ENCODE measurements at regions not wholly inside any gene's neighbourhood (a gene's known extent, or its start where the extent isn't known, plus 50 kb on each side); places are given as distances from the start of the nearest gene placed in this dataset.
"Not testable (repeated sequence)": the region's sequence is repeated elsewhere in the genome, so short reads cannot be mapped to it uniquely, and the experiment has no call there.

- no peak for DNase-seq (ENCODE audit: extremely low spot score)
- POLR2A ChIA-PET: no interaction called here
- CTCF ChIA-PET: interaction anchor here (2.8 kb wide), 1 partner anchor 1462 kb away, joined by 23 read pairs; the partner anchor contains the start of gene BDNF
- TF ChIP-seq, protein P1, sequence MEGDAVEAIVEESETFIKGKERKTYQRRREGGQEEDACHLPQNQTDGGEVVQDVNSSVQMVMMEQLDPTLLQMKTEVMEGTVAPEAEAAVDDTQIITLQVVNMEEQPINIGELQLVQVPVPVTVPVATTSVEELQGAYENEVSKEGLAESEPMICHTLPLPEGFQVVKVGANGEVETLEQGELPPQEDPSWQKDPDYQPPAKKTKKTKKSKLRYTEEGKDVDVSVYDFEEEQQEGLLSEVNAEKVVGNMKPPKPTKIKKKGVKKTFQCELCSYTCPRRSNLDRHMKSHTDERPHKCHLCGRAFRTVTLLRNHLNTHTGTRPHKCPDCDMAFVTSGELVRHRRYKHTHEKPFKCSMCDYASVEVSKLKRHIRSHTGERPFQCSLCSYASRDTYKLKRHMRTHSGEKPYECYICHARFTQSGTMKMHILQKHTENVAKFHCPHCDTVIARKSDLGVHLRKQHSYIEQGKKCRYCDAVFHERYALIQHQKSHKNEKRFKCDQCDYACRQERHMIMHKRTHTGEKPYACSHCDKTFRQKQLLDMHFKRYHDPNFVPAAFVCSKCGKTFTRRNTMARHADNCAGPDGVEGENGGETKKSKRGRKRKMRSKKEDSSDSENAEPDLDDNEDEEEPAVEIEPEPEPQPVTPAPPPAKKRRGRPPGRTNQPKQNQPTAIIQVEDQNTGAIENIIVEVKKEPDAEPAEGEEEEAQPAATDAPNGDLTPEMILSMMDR (IDR thresholded peaks at IDR 0.05; ENCODE audit: control extremely low read depth, extremely low read depth, low read depth, missing control alignments): no peak
Measured at GRCh38 chr11:29161191-29161590, 855.6 kb downstream of the KCNA4 start.

DNA sequence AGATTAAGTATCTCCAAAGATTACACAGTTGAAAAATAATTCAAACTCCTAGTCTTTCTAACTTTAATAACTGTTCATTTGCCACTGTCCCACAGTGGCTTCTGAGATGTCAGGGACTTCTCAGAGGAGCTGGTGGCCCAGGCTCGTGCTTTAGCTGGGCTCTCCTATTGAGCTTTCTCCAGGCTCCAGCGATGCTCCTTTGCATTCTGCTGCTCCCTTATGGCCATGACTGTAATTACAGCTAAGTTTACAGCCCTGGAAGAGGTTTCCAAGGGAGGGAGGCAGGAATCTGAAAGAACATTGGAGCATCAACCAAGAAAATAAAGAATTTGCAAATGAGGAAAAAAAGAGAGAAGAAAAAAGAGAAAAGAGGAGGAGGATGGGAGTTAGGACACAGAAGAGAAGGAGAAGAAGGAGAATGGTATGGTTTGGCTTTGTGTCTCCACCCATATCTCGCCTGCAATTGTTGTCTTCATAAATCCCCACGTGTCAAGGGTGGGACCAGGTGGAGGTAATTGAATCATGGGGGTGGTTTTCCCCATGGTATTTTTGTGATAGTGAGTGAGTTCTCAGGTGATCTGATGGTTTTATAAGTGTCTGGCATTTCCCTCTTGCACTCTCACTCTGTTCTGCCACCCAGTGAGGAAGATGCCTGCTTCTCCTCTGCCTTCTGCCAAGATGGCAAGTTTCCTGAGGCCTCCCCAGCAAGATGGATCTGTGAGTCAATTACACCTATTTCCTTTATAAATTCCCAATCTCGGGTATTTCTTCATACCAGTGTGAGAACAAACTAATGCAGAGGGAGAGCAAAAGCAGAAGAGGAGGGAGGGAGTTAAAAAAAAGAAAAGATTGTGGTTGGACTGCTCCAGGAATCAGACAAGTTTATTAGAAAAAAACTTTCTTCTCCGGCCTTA lies 857.0 kb downstream of the KCNA4 start:
- POLR2A ChIA-PET: no interaction called here
- TF ChIP-seq, protein P1 (IDR thresholded peaks at IDR 0.05; ENCODE audit: control extremely low read depth, extremely low read depth, low read depth, missing control alignments): peak; percentile 51
- CTCF ChIA-PET: interaction anchor here (0.6 to 2.8 kb wide), 23 partner anchors 8 to 1467 kb away, joined by 3 to 23 read pairs (median 3); partner anchors contain the start of gene BDNF
- DNase-seq (ENCODE audit: extremely low spot score): peak; percentile 7

DNA sequence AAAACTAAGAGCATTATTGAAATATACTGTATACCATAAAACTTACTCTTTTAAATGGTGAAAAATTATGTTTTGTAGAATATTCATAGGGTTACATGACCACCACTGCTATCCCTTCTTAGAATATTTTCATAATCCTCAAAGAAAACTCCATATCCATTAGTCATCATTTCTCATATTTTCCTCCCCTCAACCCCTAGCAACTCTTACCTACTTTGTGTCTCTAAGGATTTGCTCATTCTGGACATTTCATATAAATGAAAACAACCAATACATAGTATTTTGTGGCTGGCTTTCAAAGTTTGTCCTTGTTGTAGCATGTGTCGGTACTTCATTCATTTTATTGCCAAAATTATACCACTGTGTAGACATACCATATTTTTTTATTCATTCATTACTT lies 863.8 kb downstream of the KCNA4 start:
- ChIA-PET CTCF (no interaction called here), POLR2A (no interaction called here)
- TF ChIP-seq, protein P1 (IDR thresholded peaks at IDR 0.05; ENCODE audit: control extremely low read depth, extremely low read depth, low read depth, missing control alignments): no peak
- no peak for DNase-seq (ENCODE audit: extremely low spot score)

DNA sequence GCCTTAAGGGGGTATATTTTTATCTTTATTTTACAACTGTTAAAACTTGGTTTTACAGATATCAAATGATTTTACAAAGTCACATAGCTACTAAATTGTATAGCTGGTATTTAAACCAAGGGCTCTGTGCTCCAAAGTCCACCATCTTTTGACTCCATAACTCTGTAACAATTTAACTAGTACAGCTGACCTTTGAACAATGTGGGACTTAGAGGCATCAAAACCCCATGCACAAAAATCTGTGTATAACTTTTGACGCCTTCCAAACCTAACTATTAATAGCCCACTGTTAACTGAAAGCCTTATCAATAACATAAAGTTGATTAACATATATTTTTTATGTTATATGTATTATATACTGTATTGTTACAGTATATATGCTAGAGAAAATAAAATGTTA lies 874.3 kb downstream of the KCNA4 start:
- POLR2A ChIA-PET; DNase-seq (ENCODE audit: extremely low spot score); CTCF ChIA-PET: not testable (repeated sequence)

GRCh38 chr11:29135504-29135903 lies 881.3 kb downstream of the KCNA4 start:
- DNase-seq (ENCODE audit: extremely low spot score): no peak
- ChIA-PET CTCF (interaction anchor here (1.4 kb wide), 1 partner anchor 12 kb away, joined by 4 read pairs; no protein-coding TSS in a partner anchor), POLR2A (no interaction called here)
- TF ChIP-seq, protein P1 (IDR thresholded peaks at IDR 0.05; ENCODE audit: control extremely low read depth, extremely low read depth, low read depth, missing control alignments): no peak

GRCh38 chr11:29131055-29131454 lies 885.8 kb downstream of the KCNA4 start:
- TF ChIP-seq, protein P1 (IDR thresholded peaks at IDR 0.05; ENCODE audit: control extremely low read depth, extremely low read depth, low read depth, missing control alignments): no peak
- CTCF ChIA-PET: no interaction called here
- no peak for DNase-seq (ENCODE audit: extremely low spot score)
- POLR2A ChIA-PET: no interaction called here

- no peak for DNase-seq (ENCODE audit: extremely low spot score)
- ChIA-PET CTCF (no interaction called here), POLR2A (no interaction called here)
- TF ChIP-seq, protein P1 (IDR thresholded peaks at IDR 0.05; ENCODE audit: control extremely low read depth, extremely low read depth, low read depth, missing control alignments): no peak
Measured at GRCh38 chr11:29129844-29130243, 887.0 kb downstream of the KCNA4 start.

All from GM10248 (cell line).